ENCODE measurements at regions not wholly inside any gene's neighbourhood (a gene's known extent, or its start where the extent isn't known, plus 50 kb on each side); places are given as distances from the start of the nearest gene placed in this dataset.

- Mint-ChIP-seq H3K9me3 (no peaks in the 10 kb centered on the region), H3K27me3 (ENCODE audit: insufficient read depth, low read depth, poor library complexity) (peaks cover 3% of the 10 kb centered on the region), H3K27ac (no peak overlapping the region), H3K36me3 (ENCODE audit: low read depth) (no peaks in the 10 kb centered on the region; the same call in 2 of the 3 replicates), H3K4me1 (no peaks in the 10 kb centered on the region), H3K4me3 (no peak overlapping the region)
- Histone ChIP-seq H3K36me3 (ENCODE audit: insufficient read depth) (no peaks in the 10 kb centered on the region), H3K4me1 (ENCODE audit: insufficient read depth) (no peaks in the 10 kb centered on the region), H3K27me3 (ENCODE audit: insufficient read depth) (no peaks in the 10 kb centered on the region), H3K4me3 (no peak overlapping the region), H3F3A (replicated peaks; ENCODE audit: low read depth) (no peaks in the 10 kb centered on the region), H3K4me2 (no peak overlapping the region), H3K9me2 (ENCODE audit: insufficient read depth) (no peaks in the 10 kb centered on the region), H2AFZ (no peak overlapping the region), H4K20me1 (replicated peaks; ENCODE audit: insufficient read depth) (no peaks in the 10 kb centered on the region), H3K27ac (ENCODE audit: low read depth) (no peak overlapping the region), H3K79me2 (replicated peaks; ENCODE audit: insufficient read depth) (no peaks in the 10 kb centered on the region)
- DNase-seq (ENCODE audit: low spot score) (no peak), ATAC-seq (no peak)
- no peak for TF ChIP-seq CTCF (conservative IDR thresholded peaks at IDR 0.05; ENCODE audit: low read depth in 2 of 2)
- TF ChIP-seq, protein P1, sequence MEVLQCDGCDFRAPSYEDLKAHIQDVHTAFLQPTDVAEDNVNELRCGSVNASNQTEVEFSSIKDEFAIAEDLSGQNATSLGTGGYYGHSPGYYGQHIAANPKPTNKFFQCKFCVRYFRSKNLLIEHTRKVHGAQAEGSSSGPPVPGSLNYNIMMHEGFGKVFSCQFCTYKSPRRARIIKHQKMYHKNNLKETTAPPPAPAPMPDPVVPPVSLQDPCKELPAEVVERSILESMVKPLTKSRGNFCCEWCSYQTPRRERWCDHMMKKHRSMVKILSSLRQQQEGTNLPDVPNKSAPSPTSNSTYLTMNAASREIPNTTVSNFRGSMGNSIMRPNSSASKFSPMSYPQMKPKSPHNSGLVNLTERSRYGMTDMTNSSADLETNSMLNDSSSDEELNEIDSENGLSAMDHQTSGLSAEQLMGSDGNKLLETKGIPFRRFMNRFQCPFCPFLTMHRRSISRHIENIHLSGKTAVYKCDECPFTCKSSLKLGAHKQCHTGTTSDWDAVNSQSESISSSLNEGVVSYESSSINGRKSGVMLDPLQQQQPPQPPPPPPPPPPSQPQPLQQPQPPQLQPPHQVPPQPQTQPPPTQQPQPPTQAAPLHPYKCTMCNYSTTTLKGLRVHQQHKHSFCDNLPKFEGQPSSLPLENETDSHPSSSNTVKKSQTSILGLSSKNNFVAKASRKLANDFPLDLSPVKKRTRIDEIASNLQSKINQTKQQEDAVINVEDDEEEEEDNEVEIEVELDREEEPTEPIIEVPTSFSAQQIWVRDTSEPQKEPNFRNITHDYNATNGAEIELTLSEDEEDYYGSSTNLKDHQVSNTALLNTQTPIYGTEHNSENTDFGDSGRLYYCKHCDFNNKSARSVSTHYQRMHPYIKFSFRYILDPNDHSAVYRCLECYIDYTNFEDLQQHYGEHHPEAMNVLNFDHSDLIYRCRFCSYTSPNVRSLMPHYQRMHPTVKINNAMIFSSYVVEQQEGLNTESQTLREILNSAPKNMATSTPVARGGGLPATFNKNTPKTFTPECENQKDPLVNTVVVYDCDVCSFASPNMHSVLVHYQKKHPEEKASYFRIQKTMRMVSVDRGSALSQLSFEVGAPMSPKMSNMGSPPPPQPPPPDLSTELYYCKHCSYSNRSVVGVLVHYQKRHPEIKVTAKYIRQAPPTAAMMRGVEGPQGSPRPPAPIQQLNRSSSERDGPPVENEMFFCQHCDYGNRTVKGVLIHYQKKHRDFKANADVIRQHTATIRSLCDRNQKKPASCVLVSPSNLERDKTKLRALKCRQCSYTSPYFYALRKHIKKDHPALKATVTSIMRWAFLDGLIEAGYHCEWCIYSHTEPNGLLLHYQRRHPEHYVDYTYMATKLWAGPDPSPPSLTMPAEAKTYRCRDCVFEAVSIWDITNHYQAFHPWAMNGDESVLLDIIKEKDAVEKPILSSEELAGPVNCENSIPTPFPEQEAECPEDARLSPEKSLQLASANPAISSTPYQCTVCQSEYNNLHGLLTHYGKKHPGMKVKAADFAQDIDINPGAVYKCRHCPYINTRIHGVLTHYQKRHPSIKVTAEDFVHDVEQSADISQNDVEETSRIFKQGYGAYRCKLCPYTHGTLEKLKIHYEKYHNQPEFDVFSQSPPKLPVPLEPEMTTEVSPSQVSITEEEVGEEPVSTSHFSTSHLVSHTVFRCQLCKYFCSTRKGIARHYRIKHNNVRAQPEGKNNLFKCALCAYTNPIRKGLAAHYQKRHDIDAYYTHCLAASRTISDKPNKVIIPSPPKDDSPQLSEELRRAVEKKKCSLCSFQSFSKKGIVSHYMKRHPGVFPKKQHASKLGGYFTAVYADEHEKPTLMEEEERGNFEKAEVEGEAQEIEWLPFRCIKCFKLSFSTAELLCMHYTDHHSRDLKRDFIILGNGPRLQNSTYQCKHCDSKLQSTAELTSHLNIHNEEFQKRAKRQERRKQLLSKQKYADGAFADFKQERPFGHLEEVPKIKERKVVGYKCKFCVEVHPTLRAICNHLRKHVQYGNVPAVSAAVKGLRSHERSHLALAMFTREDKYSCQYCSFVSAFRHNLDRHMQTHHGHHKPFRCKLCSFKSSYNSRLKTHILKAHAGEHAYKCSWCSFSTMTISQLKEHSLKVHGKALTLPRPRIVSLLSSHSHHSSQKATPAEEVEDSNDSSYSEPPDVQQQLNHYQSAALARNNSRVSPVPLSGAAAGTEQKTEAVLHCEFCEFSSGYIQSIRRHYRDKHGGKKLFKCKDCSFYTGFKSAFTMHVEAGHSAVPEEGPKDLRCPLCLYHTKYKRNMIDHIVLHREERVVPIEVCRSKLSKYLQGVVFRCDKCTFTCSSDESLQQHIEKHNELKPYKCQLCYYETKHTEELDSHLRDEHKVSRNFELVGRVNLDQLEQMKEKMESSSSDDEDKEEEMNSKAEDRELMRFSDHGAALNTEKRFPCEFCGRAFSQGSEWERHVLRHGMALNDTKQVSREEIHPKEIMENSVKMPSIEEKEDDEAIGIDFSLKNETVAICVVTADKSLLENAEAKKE (CRISPR knock-in tag; IDR thresholded peaks at IDR 0.05) = no peak
- no peak for TF ChIP-seq ZNF114 (CRISPR knock-in tag; IDR thresholded peaks at IDR 0.05)
- no peak for TF ChIP-seq CREB1 (CRISPR knock-in tag; IDR thresholded peaks at IDR 0.05; ENCODE audit: low read depth)
- TF ChIP-seq, protein P2, sequence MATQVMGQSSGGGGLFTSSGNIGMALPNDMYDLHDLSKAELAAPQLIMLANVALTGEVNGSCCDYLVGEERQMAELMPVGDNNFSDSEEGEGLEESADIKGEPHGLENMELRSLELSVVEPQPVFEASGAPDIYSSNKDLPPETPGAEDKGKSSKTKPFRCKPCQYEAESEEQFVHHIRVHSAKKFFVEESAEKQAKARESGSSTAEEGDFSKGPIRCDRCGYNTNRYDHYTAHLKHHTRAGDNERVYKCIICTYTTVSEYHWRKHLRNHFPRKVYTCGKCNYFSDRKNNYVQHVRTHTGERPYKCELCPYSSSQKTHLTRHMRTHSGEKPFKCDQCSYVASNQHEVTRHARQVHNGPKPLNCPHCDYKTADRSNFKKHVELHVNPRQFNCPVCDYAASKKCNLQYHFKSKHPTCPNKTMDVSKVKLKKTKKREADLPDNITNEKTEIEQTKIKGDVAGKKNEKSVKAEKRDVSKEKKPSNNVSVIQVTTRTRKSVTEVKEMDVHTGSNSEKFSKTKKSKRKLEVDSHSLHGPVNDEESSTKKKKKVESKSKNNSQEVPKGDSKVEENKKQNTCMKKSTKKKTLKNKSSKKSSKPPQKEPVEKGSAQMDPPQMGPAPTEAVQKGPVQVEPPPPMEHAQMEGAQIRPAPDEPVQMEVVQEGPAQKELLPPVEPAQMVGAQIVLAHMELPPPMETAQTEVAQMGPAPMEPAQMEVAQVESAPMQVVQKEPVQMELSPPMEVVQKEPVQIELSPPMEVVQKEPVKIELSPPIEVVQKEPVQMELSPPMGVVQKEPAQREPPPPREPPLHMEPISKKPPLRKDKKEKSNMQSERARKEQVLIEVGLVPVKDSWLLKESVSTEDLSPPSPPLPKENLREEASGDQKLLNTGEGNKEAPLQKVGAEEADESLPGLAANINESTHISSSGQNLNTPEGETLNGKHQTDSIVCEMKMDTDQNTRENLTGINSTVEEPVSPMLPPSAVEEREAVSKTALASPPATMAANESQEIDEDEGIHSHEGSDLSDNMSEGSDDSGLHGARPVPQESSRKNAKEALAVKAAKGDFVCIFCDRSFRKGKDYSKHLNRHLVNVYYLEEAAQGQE (IDR thresholded peaks at IDR 0.05; ENCODE audit: unreplicated experiment) = no peak
- TF ChIP-seq STAT1 (IDR thresholded peaks at IDR 0.05; ENCODE audit: unreplicated experiment) = no peak
- no peak for TF ChIP-seq JUNB (IDR thresholded peaks at IDR 0.05; ENCODE audit: unreplicated experiment)
- TF ChIP-seq ZNF331 (CRISPR knock-in tag; IDR thresholded peaks at IDR 0.05; ENCODE audit: low read depth) = no peak
Observed at GRCh38 chr7:46830-47140, 145.6 kb upstream of the FAM20C start.

Measured in GM23338 (cell line).